ENCODE measurements at regions not wholly inside any gene's neighbourhood (a gene's known extent, or its start where the extent isn't known, plus 50 kb on each side); places are given as distances from the start of the nearest gene placed in this dataset.

DNA sequence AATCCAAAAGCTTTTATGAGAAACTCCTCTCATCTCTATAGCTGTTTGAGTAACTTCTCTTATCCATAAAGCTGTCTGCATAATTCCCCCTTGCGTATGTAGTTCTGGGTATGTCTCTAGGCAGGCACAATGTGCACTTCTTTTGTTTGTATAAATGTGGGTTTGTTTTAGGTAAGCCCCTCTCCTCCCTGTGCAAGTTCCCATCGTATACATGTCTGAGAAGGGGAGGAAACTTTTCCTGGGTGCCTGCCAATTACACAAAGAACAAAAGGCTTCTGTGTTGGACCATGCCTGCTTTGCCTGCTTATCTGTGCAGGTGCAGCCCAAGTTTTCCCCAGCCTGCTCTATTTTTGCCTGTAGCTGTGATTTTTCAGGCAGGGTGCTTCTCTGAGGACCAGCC lies 96.7 kb downstream of the CCER1 start (continued):
- TF ChIP-seq, protein P1, sequence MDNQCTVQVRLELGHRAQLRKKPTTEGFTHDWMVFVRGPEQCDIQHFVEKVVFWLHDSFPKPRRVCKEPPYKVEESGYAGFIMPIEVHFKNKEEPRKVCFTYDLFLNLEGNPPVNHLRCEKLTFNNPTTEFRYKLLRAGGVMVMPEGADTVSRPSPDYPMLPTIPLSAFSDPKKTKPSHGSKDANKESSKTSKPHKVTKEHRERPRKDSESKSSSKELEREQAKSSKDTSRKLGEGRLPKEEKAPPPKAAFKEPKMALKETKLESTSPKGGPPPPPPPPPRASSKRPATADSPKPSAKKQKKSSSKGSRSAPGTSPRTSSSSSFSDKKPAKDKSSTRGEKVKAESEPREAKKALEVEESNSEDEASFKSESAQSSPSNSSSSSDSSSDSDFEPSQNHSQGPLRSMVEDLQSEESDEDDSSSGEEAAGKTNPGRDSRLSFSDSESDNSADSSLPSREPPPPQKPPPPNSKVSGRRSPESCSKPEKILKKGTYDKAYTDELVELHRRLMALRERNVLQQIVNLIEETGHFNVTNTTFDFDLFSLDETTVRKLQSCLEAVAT (IDR thresholded peaks at IDR 0.05), result no peak
- TF ChIP-seq FOXK2 (IDR thresholded peaks at IDR 0.05) (no peak), RBBP5 (conservative IDR thresholded peaks at IDR 0.05) (no peak), POLR2AphosphoS2 (IDR thresholded peaks at IDR 0.05; ENCODE audit: low read depth, low read length) (no peak), STAT3 (IDR thresholded peaks at IDR 0.05; ENCODE audit: low read depth, low read length) (no peak), LARP7 (IDR thresholded peaks at IDR 0.05) (no peak), NBN (IDR thresholded peaks at IDR 0.05) (no peak), BHLHE40 (IDR thresholded peaks at IDR 0.05; ENCODE audit: borderline replicate concordance in 1 of 2, low read depth in 2 of 2, low read length in 1 of 2) (no peak), TCF7 (IDR thresholded peaks at IDR 0.05; ENCODE audit: borderline replicate concordance) (no peak), MTA2 (IDR thresholded peaks at IDR 0.05; ENCODE audit: low read depth) (no peak)
- TF ChIP-seq, protein P2, sequence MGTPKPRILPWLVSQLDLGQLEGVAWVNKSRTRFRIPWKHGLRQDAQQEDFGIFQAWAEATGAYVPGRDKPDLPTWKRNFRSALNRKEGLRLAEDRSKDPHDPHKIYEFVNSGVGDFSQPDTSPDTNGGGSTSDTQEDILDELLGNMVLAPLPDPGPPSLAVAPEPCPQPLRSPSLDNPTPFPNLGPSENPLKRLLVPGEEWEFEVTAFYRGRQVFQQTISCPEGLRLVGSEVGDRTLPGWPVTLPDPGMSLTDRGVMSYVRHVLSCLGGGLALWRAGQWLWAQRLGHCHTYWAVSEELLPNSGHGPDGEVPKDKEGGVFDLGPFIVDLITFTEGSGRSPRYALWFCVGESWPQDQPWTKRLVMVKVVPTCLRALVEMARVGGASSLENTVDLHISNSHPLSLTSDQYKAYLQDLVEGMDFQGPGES (IDR thresholded peaks at IDR 0.05), result no peak
- TF ChIP-seq, protein P3, sequence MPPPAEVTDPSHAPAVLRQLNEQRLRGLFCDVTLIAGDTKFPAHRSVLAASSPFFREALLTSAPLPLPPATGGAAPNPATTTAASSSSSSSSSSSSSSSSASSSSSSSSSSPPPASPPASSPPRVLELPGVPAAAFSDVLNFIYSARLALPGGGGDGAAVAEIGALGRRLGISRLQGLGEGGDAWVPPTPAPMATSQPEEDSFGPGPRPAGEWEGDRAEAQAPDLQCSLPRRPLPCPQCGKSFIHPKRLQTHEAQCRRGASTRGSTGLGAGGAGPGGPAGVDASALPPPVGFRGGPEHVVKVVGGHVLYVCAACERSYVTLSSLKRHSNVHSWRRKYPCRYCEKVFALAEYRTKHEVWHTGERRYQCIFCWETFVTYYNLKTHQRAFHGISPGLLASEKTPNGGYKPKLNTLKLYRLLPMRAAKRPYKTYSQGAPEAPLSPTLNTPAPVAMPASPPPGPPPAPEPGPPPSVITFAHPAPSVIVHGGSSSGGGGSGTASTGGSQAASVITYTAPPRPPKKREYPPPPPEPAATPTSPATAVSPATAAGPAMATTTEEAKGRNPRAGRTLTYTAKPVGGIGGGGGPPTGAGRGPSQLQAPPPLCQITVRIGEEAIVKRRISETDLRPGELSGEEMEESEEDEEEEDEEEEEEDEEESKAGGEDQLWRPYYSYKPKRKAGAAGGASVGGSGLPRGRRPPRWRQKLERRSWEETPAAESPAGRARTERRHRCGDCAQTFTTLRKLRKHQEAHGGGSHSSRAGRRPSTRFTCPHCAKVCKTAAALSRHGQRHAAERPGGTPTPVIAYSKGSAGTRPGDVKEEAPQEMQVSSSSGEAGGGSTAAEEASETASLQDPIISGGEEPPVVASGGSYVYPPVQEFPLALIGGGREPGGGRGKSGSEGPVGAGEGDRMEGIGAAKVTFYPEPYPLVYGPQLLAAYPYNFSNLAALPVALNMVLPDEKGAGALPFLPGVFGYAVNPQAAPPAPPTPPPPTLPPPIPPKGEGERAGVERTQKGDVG (CRISPR knock-in tag; IDR thresholded peaks at IDR 0.05), result no peak

All from GM12878 (cell line).